ENCODE measurements at regions not wholly inside any gene's neighbourhood (a gene's known extent, or its start where the extent isn't known, plus 50 kb on each side); places are given as distances from the start of the nearest gene placed in this dataset.

DNA sequence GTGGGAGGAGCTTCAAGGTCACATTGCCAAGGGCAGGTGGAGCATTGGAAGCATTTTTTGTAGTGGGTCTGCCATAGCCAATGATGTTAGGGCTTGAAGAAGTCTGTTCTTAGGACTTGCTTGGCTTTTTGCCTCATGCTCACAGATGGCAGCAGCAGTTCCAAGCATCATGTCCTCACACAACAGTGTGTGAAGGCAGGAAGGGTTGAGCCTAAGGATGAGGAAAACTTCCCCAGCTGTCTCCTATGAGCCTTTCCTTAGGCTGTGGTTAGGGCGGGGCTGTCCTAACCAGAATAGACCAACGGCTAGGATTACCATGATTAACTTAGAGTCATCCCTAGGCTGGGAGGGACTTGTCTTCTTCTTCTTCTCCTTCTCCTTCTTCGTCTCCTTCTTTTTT, 76.2 kb upstream of the KCNA1 start:
- no peak for TF ChIP-seq POLR2A (IDR thresholded peaks at IDR 0.05)
- TF ChIP-seq, protein P1, sequence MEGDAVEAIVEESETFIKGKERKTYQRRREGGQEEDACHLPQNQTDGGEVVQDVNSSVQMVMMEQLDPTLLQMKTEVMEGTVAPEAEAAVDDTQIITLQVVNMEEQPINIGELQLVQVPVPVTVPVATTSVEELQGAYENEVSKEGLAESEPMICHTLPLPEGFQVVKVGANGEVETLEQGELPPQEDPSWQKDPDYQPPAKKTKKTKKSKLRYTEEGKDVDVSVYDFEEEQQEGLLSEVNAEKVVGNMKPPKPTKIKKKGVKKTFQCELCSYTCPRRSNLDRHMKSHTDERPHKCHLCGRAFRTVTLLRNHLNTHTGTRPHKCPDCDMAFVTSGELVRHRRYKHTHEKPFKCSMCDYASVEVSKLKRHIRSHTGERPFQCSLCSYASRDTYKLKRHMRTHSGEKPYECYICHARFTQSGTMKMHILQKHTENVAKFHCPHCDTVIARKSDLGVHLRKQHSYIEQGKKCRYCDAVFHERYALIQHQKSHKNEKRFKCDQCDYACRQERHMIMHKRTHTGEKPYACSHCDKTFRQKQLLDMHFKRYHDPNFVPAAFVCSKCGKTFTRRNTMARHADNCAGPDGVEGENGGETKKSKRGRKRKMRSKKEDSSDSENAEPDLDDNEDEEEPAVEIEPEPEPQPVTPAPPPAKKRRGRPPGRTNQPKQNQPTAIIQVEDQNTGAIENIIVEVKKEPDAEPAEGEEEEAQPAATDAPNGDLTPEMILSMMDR (IDR thresholded peaks at IDR 0.05): no peak
